ENCODE measurements at regions not wholly inside any gene's neighbourhood (a gene's known extent, or its start where the extent isn't known, plus 50 kb on each side); places are given as distances from the start of the nearest gene placed in this dataset.

- Histone ChIP-seq H2BK20ac (ENCODE audit: low read depth, low read length) (no peak overlapping the region), H3K14ac (replicated peaks; ENCODE audit: low read depth, low read length) (no peak overlapping the region), H2AFZ (replicated peaks; ENCODE audit: low read length, poor library complexity) (no peak overlapping the region), H3K4me1 (ENCODE audit: control insufficient read depth, insufficient read depth, low read length) (peaks cover 3% of the 10 kb centered on the region; the same call in 1 of the 2 replicates), H2BK5ac (ENCODE audit: low read depth, low read length, poor library complexity, severe bottlenecking) (no peak overlapping the region), H3K18ac (ENCODE audit: low read depth, low read length) (no peak overlapping the region), H3K27me3 (ENCODE audit: control insufficient read depth, insufficient read depth, low read length) (peaks cover 12% of the 10 kb centered on the region), H3K9me1 (ENCODE audit: insufficient read depth, low read length) (no peaks in the 10 kb centered on the region), H2AK5ac (ENCODE audit: low read depth, low read length) (no peak overlapping the region), H3K4me2 (ENCODE audit: low read depth, low read length) (no peak overlapping the region), H3K4ac (ENCODE audit: low read depth, low read length) (no peak overlapping the region), H3K36me3 (ENCODE audit: control insufficient read depth, insufficient read depth, low read length) (no peaks in the 10 kb centered on the region), H3K23ac (ENCODE audit: low read depth, low read length) (no peak overlapping the region), H4K91ac (ENCODE audit: insufficient read depth, low read depth, low read length) (no peak overlapping the region), H3K9me3 (ENCODE audit: control insufficient read depth, insufficient read depth, low read length) (no peaks in the 10 kb centered on the region), H3K56ac (ENCODE audit: extremely low read depth, insufficient read depth, low read length) (no peak overlapping the region), H3K27ac (ENCODE audit: insufficient read depth, low read length) (no peak overlapping the region), H4K20me1 (ENCODE audit: insufficient read depth, low read length) (no peaks in the 10 kb centered on the region), H3K79me1 (ENCODE audit: low read depth in 1 of 2, low read length in 2 of 2) (no peaks in the 10 kb centered on the region), H3K9ac (ENCODE audit: low read depth, low read length) (no peak overlapping the region), H4K8ac (ENCODE audit: low read depth in 2 of 2, low read length in 2 of 2) (no peak overlapping the region), H3K4me3 (ENCODE audit: insufficient read depth, low read depth, low read length) (no peak overlapping the region), H2BK15ac (ENCODE audit: low read depth, low read length) (no peak overlapping the region), H2BK120ac (ENCODE audit: low read depth, low read length) (no peak overlapping the region), H4K5ac (ENCODE audit: low read depth, low read length) (no peak overlapping the region), H2AK9ac (replicated peaks; ENCODE audit: low read depth, low read length, poor library complexity) (no peak overlapping the region)
- TF ChIP-seq RAD21 (IDR thresholded peaks at IDR 0.05; ENCODE audit: low read length) (no peak), ELK1 (IDR thresholded peaks at IDR 0.05; ENCODE audit: borderline replicate concordance, low read depth, low read length) (no peak), CHD1 (IDR thresholded peaks at IDR 0.05; ENCODE audit: low read depth, low read length) (no peak), RCOR1 (IDR thresholded peaks at IDR 0.05; ENCODE audit: insufficient replicate concordance, low read length) (no peak), SMC3 (IDR thresholded peaks at IDR 0.05; ENCODE audit: low read depth, low read length) (no peak), USF2 (IDR thresholded peaks at IDR 0.05; ENCODE audit: low read depth, low read length) (no peak), FOS (IDR thresholded peaks at IDR 0.05; ENCODE audit: low read depth, low read length) (no peak), RFX5 (IDR thresholded peaks at IDR 0.05; ENCODE audit: low read depth, low read length) (no peak), MAZ (IDR thresholded peaks at IDR 0.05; ENCODE audit: borderline replicate concordance, low read depth, low read length) (no peak), POLR2A (IDR thresholded peaks at IDR 0.05; ENCODE audit: low read depth, low read length) (no peak), NFE2L2 (IDR thresholded peaks at IDR 0.05; ENCODE audit: low read depth, low read length) (no peak), CEBPB (IDR thresholded peaks at IDR 0.05; ENCODE audit: low read depth, low read length) (no peak)
- dilution Hi-C loops (cut with HindIII; ENCODE audit: low sequenced_read_pairs, unreplicated experiment) (no loop called here), intact Hi-C loops (cut with micrococcal nuclease) (no loop called here), in situ Hi-C loops (cut with MboI; ENCODE audit: low sequenced_read_pairs) (loop anchor here (5.0 kb wide), 1 partner anchor 51 kb away; no protein-coding TSS in a partner anchor)
- no peak for ATAC-seq (ENCODE audit: low read depth)
- no CpG with 5 or more reads among the region's 3 CpGs for WGBS, 2 experiments (ENCODE audit: extremely low coverage in 2 of 2, insufficient read length in 1 of 2)
- CTCF ChIA-PET: no interaction called here
- POLR2A ChIA-PET (ENCODE audit: unreplicated experiment): no interaction called here
- BruUV-seq (replicated peaks): no TSS peak
- DNase-seq: no peak
Measured at GRCh38 chr22:22397875-22398524, 110.5 kb downstream of the ZNF280B start.

Data from IMR-90 (cell line).